ENCODE measurements at regions not wholly inside any gene's neighbourhood (a gene's known extent, or its start where the extent isn't known, plus 50 kb on each side); places are given as distances from the start of the nearest gene placed in this dataset.

GRCh38 chr2:153294199-153294786, 184.3 kb downstream of the RPRM start:
- TF ChIP-seq EZH2phosphoT487 (IDR thresholded peaks at IDR 0.05; ENCODE audit: unreplicated experiment) (no peak), EZH2 (IDR thresholded peaks at IDR 0.05; ENCODE audit: low read depth, unreplicated experiment) (no peak), POLR2AphosphoS5 (IDR thresholded peaks at IDR 0.05; ENCODE audit: low read depth) (no peak), STAT1 (IDR thresholded peaks at IDR 0.05; ENCODE audit: unreplicated experiment) (no peak), NANOG (IDR thresholded peaks at IDR 0.05; ENCODE audit: borderline replicate concordance) (no peak), CREB1 (CRISPR knock-in tag; IDR thresholded peaks at IDR 0.05; ENCODE audit: low read depth) (no peak), ZNF462 (CRISPR knock-in tag; IDR thresholded peaks at IDR 0.05) (no peak), JUNB (IDR thresholded peaks at IDR 0.05; ENCODE audit: unreplicated experiment) (no peak), ZNF114 (CRISPR knock-in tag; IDR thresholded peaks at IDR 0.05) (no peak), ZNF331 (CRISPR knock-in tag; IDR thresholded peaks at IDR 0.05; ENCODE audit: low read depth) (no peak)
- TF ChIP-seq, protein P1, sequence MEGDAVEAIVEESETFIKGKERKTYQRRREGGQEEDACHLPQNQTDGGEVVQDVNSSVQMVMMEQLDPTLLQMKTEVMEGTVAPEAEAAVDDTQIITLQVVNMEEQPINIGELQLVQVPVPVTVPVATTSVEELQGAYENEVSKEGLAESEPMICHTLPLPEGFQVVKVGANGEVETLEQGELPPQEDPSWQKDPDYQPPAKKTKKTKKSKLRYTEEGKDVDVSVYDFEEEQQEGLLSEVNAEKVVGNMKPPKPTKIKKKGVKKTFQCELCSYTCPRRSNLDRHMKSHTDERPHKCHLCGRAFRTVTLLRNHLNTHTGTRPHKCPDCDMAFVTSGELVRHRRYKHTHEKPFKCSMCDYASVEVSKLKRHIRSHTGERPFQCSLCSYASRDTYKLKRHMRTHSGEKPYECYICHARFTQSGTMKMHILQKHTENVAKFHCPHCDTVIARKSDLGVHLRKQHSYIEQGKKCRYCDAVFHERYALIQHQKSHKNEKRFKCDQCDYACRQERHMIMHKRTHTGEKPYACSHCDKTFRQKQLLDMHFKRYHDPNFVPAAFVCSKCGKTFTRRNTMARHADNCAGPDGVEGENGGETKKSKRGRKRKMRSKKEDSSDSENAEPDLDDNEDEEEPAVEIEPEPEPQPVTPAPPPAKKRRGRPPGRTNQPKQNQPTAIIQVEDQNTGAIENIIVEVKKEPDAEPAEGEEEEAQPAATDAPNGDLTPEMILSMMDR (conservative IDR thresholded peaks at IDR 0.05; ENCODE audit: low read depth in 2 of 2): no peak
- TF ChIP-seq, protein P2, sequence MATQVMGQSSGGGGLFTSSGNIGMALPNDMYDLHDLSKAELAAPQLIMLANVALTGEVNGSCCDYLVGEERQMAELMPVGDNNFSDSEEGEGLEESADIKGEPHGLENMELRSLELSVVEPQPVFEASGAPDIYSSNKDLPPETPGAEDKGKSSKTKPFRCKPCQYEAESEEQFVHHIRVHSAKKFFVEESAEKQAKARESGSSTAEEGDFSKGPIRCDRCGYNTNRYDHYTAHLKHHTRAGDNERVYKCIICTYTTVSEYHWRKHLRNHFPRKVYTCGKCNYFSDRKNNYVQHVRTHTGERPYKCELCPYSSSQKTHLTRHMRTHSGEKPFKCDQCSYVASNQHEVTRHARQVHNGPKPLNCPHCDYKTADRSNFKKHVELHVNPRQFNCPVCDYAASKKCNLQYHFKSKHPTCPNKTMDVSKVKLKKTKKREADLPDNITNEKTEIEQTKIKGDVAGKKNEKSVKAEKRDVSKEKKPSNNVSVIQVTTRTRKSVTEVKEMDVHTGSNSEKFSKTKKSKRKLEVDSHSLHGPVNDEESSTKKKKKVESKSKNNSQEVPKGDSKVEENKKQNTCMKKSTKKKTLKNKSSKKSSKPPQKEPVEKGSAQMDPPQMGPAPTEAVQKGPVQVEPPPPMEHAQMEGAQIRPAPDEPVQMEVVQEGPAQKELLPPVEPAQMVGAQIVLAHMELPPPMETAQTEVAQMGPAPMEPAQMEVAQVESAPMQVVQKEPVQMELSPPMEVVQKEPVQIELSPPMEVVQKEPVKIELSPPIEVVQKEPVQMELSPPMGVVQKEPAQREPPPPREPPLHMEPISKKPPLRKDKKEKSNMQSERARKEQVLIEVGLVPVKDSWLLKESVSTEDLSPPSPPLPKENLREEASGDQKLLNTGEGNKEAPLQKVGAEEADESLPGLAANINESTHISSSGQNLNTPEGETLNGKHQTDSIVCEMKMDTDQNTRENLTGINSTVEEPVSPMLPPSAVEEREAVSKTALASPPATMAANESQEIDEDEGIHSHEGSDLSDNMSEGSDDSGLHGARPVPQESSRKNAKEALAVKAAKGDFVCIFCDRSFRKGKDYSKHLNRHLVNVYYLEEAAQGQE (IDR thresholded peaks at IDR 0.05; ENCODE audit: unreplicated experiment): no peak
- TF ChIP-seq, protein P3, sequence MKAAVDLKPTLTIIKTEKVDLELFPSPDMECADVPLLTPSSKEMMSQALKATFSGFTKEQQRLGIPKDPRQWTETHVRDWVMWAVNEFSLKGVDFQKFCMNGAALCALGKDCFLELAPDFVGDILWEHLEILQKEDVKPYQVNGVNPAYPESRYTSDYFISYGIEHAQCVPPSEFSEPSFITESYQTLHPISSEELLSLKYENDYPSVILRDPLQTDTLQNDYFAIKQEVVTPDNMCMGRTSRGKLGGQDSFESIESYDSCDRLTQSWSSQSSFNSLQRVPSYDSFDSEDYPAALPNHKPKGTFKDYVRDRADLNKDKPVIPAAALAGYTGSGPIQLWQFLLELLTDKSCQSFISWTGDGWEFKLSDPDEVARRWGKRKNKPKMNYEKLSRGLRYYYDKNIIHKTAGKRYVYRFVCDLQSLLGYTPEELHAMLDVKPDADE (IDR thresholded peaks at IDR 0.05): no peak

Measured in GM23338 (cell line).